GM19372 (cell line): ENCODE measurements at regions not wholly inside any gene's neighbourhood (a gene's known extent, or its start where the extent isn't known, plus 50 kb on each side); places are given as distances from the start of the nearest gene placed in this dataset.
"Not testable (repeated sequence)": the region's sequence is repeated elsewhere in the genome, so short reads cannot be mapped to it uniquely, and the experiment has no call there.

ENCODE experiments used
- ATAC-seq: cut with Tn5 transposase; IDR thresholded peaks from one replicate; pipeline ENCODE4 v1.9.1; 2021; ENCODE audit warnings: mild to moderate bottlenecking, low read depth, moderate library complexity; ENCODE audit not compliant: unreplicated experiment

GRCh38 chr12:9415898-9416297, 191.8 kb downstream of the KLRB1 start:
- ATAC-seq: not testable (repeated sequence)

GRCh38 chr12:9413862-9414261, 193.9 kb downstream of the KLRB1 start:
- ATAC-seq: not testable (repeated sequence)

- not testable (repeated sequence) for ATAC-seq
Observed at GRCh38 chr12:9412459-9412858, 195.3 kb downstream of the KLRB1 start.

GRCh38 chr12:9411616-9412268, 196.0 kb downstream of the KLRB1 start:
- ATAC-seq: not testable (repeated sequence)

- not testable (repeated sequence) for ATAC-seq
Observed at GRCh38 chr12:9407425-9407748, 199.2 kb upstream of the PZP start.

- no peak for ATAC-seq
Observed at GRCh38 chr12:9406564-9407424, 198.6 kb upstream of the PZP start.

GRCh38 chr12:9405886-9406563, 197.8 kb upstream of the PZP start:
- no peak for ATAC-seq

GRCh38 chr12:9404469-9405260, 196.5 kb upstream of the PZP start:
- ATAC-seq: no peak

- no peak for ATAC-seq
Observed at GRCh38 chr12:9404031-9404430, 195.8 kb upstream of the PZP start.

- ATAC-seq: not testable (repeated sequence)
Observed at GRCh38 chr12:9402432-9403040, 194.3 kb upstream of the PZP start.

- not testable (repeated sequence) for ATAC-seq
Observed at GRCh38 chr12:9396367-9396766, 188.2 kb upstream of the PZP start.

GRCh38 chr12:9395220-9395619, 187.0 kb upstream of the PZP start:
- not testable (repeated sequence) for ATAC-seq

GRCh38 chr12:9392842-9393241, 184.6 kb upstream of the PZP start:
- no peak for ATAC-seq

- ATAC-seq: no peak
Observed at GRCh38 chr12:9391815-9392214, 183.6 kb upstream of the PZP start.

GRCh38 chr12:9390761-9391160, 182.6 kb upstream of the PZP start:
- no peak for ATAC-seq

- no peak for ATAC-seq
Observed at GRCh38 chr12:9389796-9390195, 181.6 kb upstream of the PZP start.

GRCh38 chr12:9388379-9388778, 180.2 kb upstream of the PZP start:
- ATAC-seq: no peak

- no peak for ATAC-seq
Observed at GRCh38 chr12:9387450-9387849, 179.3 kb upstream of the PZP start.

- no peak for ATAC-seq
Observed at GRCh38 chr12:9383585-9383984, 175.4 kb upstream of the PZP start.

- no peak for ATAC-seq
Observed at GRCh38 chr12:9381619-9382018, 173.4 kb upstream of the PZP start.
